SK-N-SH (cell line): ENCODE measurements at regions not wholly inside any gene's neighbourhood (a gene's known extent, or its start where the extent isn't known, plus 50 kb on each side); places are given as distances from the start of the nearest gene placed in this dataset.

Source experiments
- CTCF ChIA-PET: fragments of 300-600, 350-600 bp; formaldehyde crosslinking; extraction: SDS; loops from one replicate; lab custom pipeline; 2021; lab: Yijun Ruan, JAX
- POLR2A ChIA-PET: fragments of 350-600 bp; sonication (Branson Sonifier 250); formaldehyde crosslinking; extraction: SDS; loops from one replicate; lab custom pipeline; 2020; ENCODE audit warnings: antibody characterized with exemption, inconsistent platforms; lab: Yijun Ruan, JAX
- DNase-seq: peaks from one replicate; pipeline ENCODE4 v3.0.0; 2012
- H2AFZ ChIP-seq: fragments of 200-600 bp; sonication (generic); 2 replicates; pipeline ENCODE4 v1.8.1; 2016; ENCODE audit warnings: antibody characterized with exemption, mild to moderate bottlenecking, low read depth
- H3F3A ChIP-seq: fragments of 200-600 bp; sonication (generic); replicated peaks from 2 replicates; pipeline ENCODE3; 2016; ENCODE audit warnings: antibody characterized with exemption, mild to moderate bottlenecking; ENCODE audit not compliant: insufficient read depth
- H3K27ac ChIP-seq, 2 experiments: fragments of 200-500 bp in 1 of 2; fragments of 200-600 bp in 1 of 2; sonication (Bioruptor generic) in 1 of 2; sonication (generic), shearing (Covaris generic) in 1 of 2; 2 replicates each; pipeline versions ENCODE4 v1.5.1 to v1.6.1; 2014 to 2016; ENCODE audit warnings: low read depth in 2 of 2, inconsistent platforms in 1 of 2, low read length in 1 of 2, mild to moderate bottlenecking in 1 of 2, mixed read lengths in 1 of 2
- H3K27me3 ChIP-seq: fragments of 200-600 bp; sonication (generic), shearing (Covaris generic); 2 replicates; pipeline ENCODE4 v1.6.1; 2016; ENCODE audit warnings: mixed run types; ENCODE audit not compliant: insufficient read depth
- H3K36me3 ChIP-seq, 2 experiments: fragments of 200-500 bp in 1 of 2; fragments of 200-600 bp in 1 of 2; sonication (Bioruptor generic) in 1 of 2; sonication (generic) in 1 of 2; replicated peaks in 1 of 2; 2 replicates each; pipeline versions ENCODE3 to v1.5.1; 2014 to 2016; ENCODE audit warnings: low read length in 1 of 2, mild to moderate bottlenecking in 1 of 2; ENCODE audit not compliant: insufficient read depth in 2 of 2, control insufficient read depth in 1 of 2
- H3K4me1 ChIP-seq, 2 experiments: fragments of 200-500 bp in 1 of 2; fragments of 200-600 bp in 1 of 2; sonication (Bioruptor generic) in 1 of 2; sonication (generic), shearing (Covaris generic) in 1 of 2; 2 replicates each; pipeline versions ENCODE4 v1.5.1 to v1.6.1; 2014 to 2016; ENCODE audit warnings: low read depth in 1 of 2, low read length in 1 of 2, mixed run types in 1 of 2; ENCODE audit not compliant: insufficient read depth in 2 of 2, control insufficient read depth in 1 of 2
- H3K4me2 ChIP-seq: fragments of 200-600 bp; sonication (generic), shearing (Covaris generic); 2 replicates; pipeline ENCODE4 v1.6.1; 2017; ENCODE audit warnings: mixed run types
- H3K4me3 ChIP-seq, 2 experiments: fragments of 200-500 bp in 1 of 2; fragments of 200-600 bp in 1 of 2; sonication (Bioruptor generic) in 1 of 2; sonication (generic), shearing (Covaris generic) in 1 of 2; 2 replicates each; pipeline versions ENCODE4 v1.5.1 to v1.8.1; 2014 to 2016; ENCODE audit warnings: low read depth in 2 of 2, inconsistent platforms in 1 of 2, low read length in 1 of 2, mild to moderate bottlenecking in 1 of 2, mixed read lengths in 1 of 2, moderate library complexity in 1 of 2
- H3K79me2 ChIP-seq: fragments of 200-600 bp; sonication (generic); 2 replicates; pipeline ENCODE4 v1.8.1; 2017; ENCODE audit warnings: mild to moderate bottlenecking; ENCODE audit not compliant: insufficient read depth
- H3K9ac ChIP-seq: fragments of 200-600 bp; sonication (generic); 2 replicates; pipeline ENCODE4 v1.6.1; 2017; ENCODE audit warnings: mixed run types
- H3K9me2 ChIP-seq: fragments of 200-600 bp; sonication (generic); 2 replicates; pipeline ENCODE4 v1.6.1; 2017; ENCODE audit warnings: mixed run types
- H3K9me3 ChIP-seq: fragments of 200-600 bp; sonication (generic); 2 replicates; pipeline ENCODE4 v1.6.1; 2017; ENCODE audit warnings: mixed run types, mild to moderate bottlenecking, moderate library complexity
- H4K20me1 ChIP-seq: fragments of 200-600 bp; sonication (generic); 2 replicates; pipeline ENCODE4 v1.6.1; 2017; ENCODE audit warnings: mild to moderate bottlenecking, mixed run types; ENCODE audit not compliant: insufficient read depth
- CHD2 ChIP-seq: fragments of 150-350 bp; IDR thresholded peaks from 2 replicates; pipeline ENCODE4 v1.6.1; 2018; ENCODE audit warnings: low read length; ENCODE audit not compliant: partially characterized antibody
- CTCF ChIP-seq: fragments of 200-600 bp; sonication (generic); IDR thresholded peaks from 2 replicates; pipeline ENCODE4 v1.6.1; 2017; ENCODE audit warnings: antibody characterized with exemption, mild to moderate bottlenecking, moderate library complexity
- ELF1 ChIP-seq: IDR thresholded peaks from 2 replicates; pipeline ENCODE4 v1.4.0; 2012
- EP300 ChIP-seq, 2 experiments: IDR thresholded peaks; 2 replicates each; pipeline versions ENCODE4 v1.4.0 to v1.6.1; 2012; ENCODE audit warnings: borderline replicate concordance in 1 of 2, low read depth in 1 of 2, low read length in 1 of 2
- EZH2phosphoT487 ChIP-seq: fragments of 200-600 bp; sonication (generic); IDR thresholded peaks from 2 replicates; pipeline ENCODE4 v1.6.1; 2017; ENCODE audit warnings: low read depth, mixed run types, mild to moderate bottlenecking, antibody characterized with exemption, moderate library complexity, borderline replicate concordance
- FOSL2 ChIP-seq: IDR thresholded peaks from 2 replicates; pipeline ENCODE4 v1.4.0; 2012; ENCODE audit warnings: low read depth, mild to moderate bottlenecking, moderate library complexity, borderline replicate concordance
- FOXJ3 ChIP-seq: sonication (generic); formaldehyde crosslinking; IDR thresholded peaks from 2 replicates; pipeline ENCODE4 v1.5.1; 2020; ENCODE audit warnings: mild to moderate bottlenecking, missing genetic modification reagents
- FOXM1 ChIP-seq: IDR thresholded peaks from 2 replicates; pipeline ENCODE4 v1.4.0; 2012; ENCODE audit warnings: low read depth, mild to moderate bottlenecking
- GABPA ChIP-seq: IDR thresholded peaks from 2 replicates; pipeline ENCODE4 v1.4.0; 2012; ENCODE audit warnings: low read depth, mild to moderate bottlenecking
- IRF3 ChIP-seq: fragments of 150-350 bp; IDR thresholded peaks from 2 replicates; pipeline ENCODE4 v1.6.1; 2016; ENCODE audit warnings: mild to moderate bottlenecking, low read depth, low read length
- JUND ChIP-seq: IDR thresholded peaks from 2 replicates; pipeline ENCODE4 v1.4.0; 2012
- MEF2A ChIP-seq: IDR thresholded peaks from 2 replicates; pipeline ENCODE4 v1.4.0; 2012; ENCODE audit warnings: low read depth, borderline replicate concordance
- MXI1 ChIP-seq: IDR thresholded peaks from 2 replicates; pipeline ENCODE4 v1.6.1; 2012; ENCODE audit warnings: mild to moderate bottlenecking, low read depth, low read length, improper control_type of control experiment
- NFIC ChIP-seq: IDR thresholded peaks from 2 replicates; pipeline ENCODE4 v1.4.0; 2012; ENCODE audit warnings: borderline replicate concordance
- RAD21 ChIP-seq: IDR thresholded peaks from 2 replicates; pipeline ENCODE4 v1.6.1; 2012; ENCODE audit warnings: mild to moderate bottlenecking, low read length
- RCOR1 ChIP-seq: fragments of 150-350 bp; IDR thresholded peaks from 2 replicates; pipeline ENCODE4 v1.6.1; 2017; ENCODE audit warnings: antibody characterized with exemption, low read length
- REST ChIP-seq: IDR thresholded peaks from 2 replicates; pipeline ENCODE4 v1.6.1; 2012; ENCODE audit warnings: mild to moderate bottlenecking, low read depth, low read length, moderate library complexity
- RFX5 ChIP-seq: IDR thresholded peaks from 2 replicates; pipeline ENCODE4 v1.6.1; 2012; ENCODE audit warnings: mild to moderate bottlenecking, improper control_type of control experiment, low read length
- RXRA ChIP-seq: IDR thresholded peaks from 2 replicates; pipeline ENCODE4 v1.4.0; 2012; ENCODE audit warnings: low read depth, mild to moderate bottlenecking, borderline replicate concordance
- SIN3A ChIP-seq: IDR thresholded peaks from 2 replicates; pipeline ENCODE4 v1.6.1; 2012; ENCODE audit warnings: low read depth, mild to moderate bottlenecking, low read length, moderate library complexity, borderline replicate concordance
- TAF1 ChIP-seq: IDR thresholded peaks from 2 replicates; pipeline ENCODE4 v1.6.1; 2012; ENCODE audit warnings: low read depth, mild to moderate bottlenecking, low read length, moderate library complexity, borderline replicate concordance
- TEAD4 ChIP-seq: IDR thresholded peaks from 2 replicates; pipeline ENCODE4 v1.4.0; 2012; ENCODE audit warnings: mild to moderate bottlenecking, borderline replicate concordance; ENCODE audit not compliant: insufficient read depth
- USF2 ChIP-seq: fragments of 150-350 bp; IDR thresholded peaks from 2 replicates; pipeline ENCODE4 v1.6.1; 2017; ENCODE audit warnings: antibody characterized with exemption, low read length, low read depth, borderline replicate concordance
- ZBTB33 ChIP-seq: IDR thresholded peaks from 2 replicates; pipeline ENCODE4 v1.4.0; 2012; ENCODE audit warnings: low read depth, borderline replicate concordance
- WGBS: methylation state at CpG from one replicate; pipeline ENCODE4 v1.1.6; 2017; ENCODE audit warnings: low lambda C conversion rate; 5-methylcytosine and 5-hydroxymethylcytosine counted together

GRCh38 chr15:62883938-62884479, 158.5 kb upstream of the TPM1 start:
- peaks cover 40 to 46% of the 10 kb centered on the region in 2 experiments for H3K4me1 ChIP-seq
- H3K4me3 ChIP-seq = no peak overlapping the region
- peak overlapping the region; percentile 82 to 97 for H3K27ac ChIP-seq
- ChIA-PET POLR2A (no interaction called here), CTCF (interaction anchor here (0.6 to 1.6 kb wide), 5 partner anchors 10 to 506 kb away, joined by 3 to 5 read pairs (median 4); no protein-coding TSS in a partner anchor)
- peak overlapping the region; percentile 2; the same call in 1 of the 2 replicates for H3K4me2 ChIP-seq
- H4K20me1 ChIP-seq = no peaks in the 10 kb centered on the region
- no peaks in the 10 kb centered on the region for H3K79me2 ChIP-seq
- 60% methylated on average over 7 of the region's 7 CpGs for WGBS
- no peak overlapping the region; the same call in 1 of the 2 replicates for H3K9ac ChIP-seq
- no peaks in the 10 kb centered on the region for H3K9me2 ChIP-seq
- H3K9me3 ChIP-seq = no peaks in the 10 kb centered on the region
- peaks cover 50% of the 10 kb centered on the region for H3F3A ChIP-seq
- peak overlapping the region; percentile 12; the same call in 1 of the 2 replicates for H2AFZ ChIP-seq
- no peaks in the 10 kb centered on the region for H3K27me3 ChIP-seq
- no peak for DNase-seq
- no peaks in the 10 kb centered on the region for H3K36me3 ChIP-seq
- peak; percentile 52; the same call in 1 of the 2 replicates for TF ChIP-seq NFIC
- TF ChIP-seq CHD2 = no peak
- no peak for TF ChIP-seq IRF3
- no peak for TF ChIP-seq EZH2phosphoT487
- no peak for TF ChIP-seq GABPA
- no peak for TF ChIP-seq REST
- peak; percentile 24 for TF ChIP-seq RAD21
- TF ChIP-seq RCOR1 = peak; percentile 80; the same call in 1 of the 2 replicates
- no peak for TF ChIP-seq RFX5
- no peak for TF ChIP-seq FOXM1
- no peak for TF ChIP-seq FOXJ3 (CRISPR knock-in tag)
- TF ChIP-seq TEAD4 = 0 out of 2 replicates have a peak, but pooled peaks have one; percentile 33
- no peak for TF ChIP-seq TAF1
- TF ChIP-seq ZBTB33 = no peak
- no peak for TF ChIP-seq USF2
- TF ChIP-seq MXI1 = no peak
- TF ChIP-seq CTCF = no peak
- no peak for TF ChIP-seq MEF2A
- TF ChIP-seq FOSL2 = peak; percentile 16; the same call in 1 of the 2 replicates
- TF ChIP-seq EP300 (IDR thresholded peaks at IDR 0.05; ENCODE audit: borderline replicate concordance in 1 of 2, low read depth in 1 of 2, low read length in 1 of 2) = peak in 1 of 2 experiments; percentile 73; a peak in 1 of 4 replicates
- TF ChIP-seq RXRA = no peak
- 0 out of 2 replicates have a peak, but pooled peaks have one; percentile 1 for TF ChIP-seq SIN3A
- no peak for TF ChIP-seq ELF1
- TF ChIP-seq JUND = no peak
